Activated CD8-positive, alpha-beta memory T cell treated with anti-CD3 and anti-CD28 coated beads for 4 hours (primary cell): ENCODE measurements at regions not wholly inside any gene's neighbourhood (a gene's known extent, or its start where the extent isn't known, plus 50 kb on each side); places are given as distances from the start of the nearest gene placed in this dataset.

ENCODE experiments used
- DNase-seq, 2 donors: peaks; one replicate each; pipeline ENCODE4 v3.0.0-alpha.2; 2020; ENCODE audit warnings: low read depth in 2 of 2

DNA sequence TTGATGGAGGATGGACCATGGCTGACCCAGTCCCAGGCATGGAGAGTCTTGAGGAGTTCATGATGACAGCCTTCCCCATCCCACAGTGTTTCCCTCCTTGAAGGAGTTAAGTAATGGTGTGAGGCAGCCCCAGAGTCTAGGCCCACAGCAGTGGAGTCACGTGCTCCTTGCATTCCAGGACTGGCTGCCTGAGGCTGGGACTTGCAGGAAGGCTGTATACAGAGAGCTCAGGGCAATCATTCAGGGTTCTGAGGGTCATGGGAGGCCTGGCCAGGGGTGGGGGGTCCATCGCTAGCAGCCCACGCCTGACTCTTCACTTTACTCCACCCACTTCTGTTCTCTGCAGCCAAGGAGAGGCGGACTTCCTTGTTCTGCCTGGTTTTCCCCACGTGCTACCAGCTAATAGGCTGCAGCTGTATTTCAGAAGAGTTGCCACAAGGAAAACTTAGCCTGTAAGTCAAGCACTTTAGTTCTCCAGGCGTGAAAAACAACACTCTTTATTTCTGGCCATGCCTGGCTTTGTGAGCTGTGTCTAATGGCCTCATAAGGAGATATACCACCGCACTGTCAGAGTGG, 272.5 kb downstream of the DHX35 start:
- no peak for DNase-seq

GRCh38 chr20:39233755-39234154, 271.6 kb downstream of the DHX35 start:
- no peak for DNase-seq

DNA sequence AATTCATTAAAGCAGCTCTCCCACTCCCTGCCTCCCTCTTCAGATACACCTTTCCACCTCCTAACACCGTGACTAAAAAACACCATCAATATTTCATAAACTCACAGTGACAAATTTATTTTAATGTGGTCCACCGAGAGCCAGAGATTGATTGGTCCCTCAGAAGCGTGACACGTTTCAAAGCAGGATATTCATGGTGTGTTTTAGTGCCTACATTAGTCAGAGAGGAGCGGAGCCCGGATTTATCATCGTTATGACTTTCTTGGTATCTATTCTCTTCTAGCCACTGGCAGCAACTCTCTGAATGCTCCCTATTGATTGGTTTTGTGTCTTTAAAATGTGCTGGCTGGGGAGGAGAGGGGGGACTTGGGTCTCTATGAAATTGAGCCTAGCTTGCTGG, 265.3 kb downstream of the DHX35 start:
- DNase-seq: no peak

DNA sequence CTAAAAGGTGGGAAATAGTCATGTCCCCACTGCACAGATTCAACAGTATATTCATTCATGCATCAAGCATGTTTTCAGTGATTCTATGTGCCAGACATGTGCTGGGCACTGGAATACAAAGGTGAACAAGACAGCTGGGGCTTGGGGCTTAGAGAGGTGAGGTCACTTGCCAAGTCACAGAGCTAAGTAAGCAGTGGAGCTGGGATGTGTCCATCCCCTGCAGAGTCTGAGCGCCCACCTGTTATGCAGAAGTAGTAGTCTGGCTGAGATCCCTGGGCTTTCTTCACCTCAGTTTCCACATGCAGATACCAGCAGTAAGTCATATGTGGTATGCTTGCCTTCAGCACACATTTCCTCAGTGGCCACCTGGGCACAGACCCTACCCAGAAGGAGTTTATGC, 263.8 kb downstream of the DHX35 start:
- no peak for DNase-seq

DNA sequence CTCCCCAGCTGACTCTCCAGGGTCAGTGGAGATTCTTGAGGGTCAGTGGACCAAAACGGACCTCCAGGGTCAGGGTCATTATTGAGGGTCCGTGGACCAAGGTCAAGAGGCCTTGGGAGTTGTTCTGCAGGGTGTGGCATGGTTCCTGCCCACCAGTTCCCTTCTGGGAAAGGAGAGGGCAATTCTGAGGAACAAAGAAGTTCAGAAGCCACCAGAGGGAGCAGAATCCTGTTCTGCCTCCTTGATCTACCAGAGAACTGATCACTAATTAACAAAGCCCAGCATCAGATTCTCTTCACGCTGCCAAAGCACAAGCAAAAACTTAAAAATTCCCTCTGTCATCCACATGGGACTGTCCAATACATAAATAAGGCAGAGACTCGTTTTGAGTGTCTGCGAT, 263.4 kb downstream of the DHX35 start:
- DNase-seq: no peak

GRCh38 chr20:39222101-39222500, 260.0 kb downstream of the DHX35 start:
- no peak for DNase-seq

DNA sequence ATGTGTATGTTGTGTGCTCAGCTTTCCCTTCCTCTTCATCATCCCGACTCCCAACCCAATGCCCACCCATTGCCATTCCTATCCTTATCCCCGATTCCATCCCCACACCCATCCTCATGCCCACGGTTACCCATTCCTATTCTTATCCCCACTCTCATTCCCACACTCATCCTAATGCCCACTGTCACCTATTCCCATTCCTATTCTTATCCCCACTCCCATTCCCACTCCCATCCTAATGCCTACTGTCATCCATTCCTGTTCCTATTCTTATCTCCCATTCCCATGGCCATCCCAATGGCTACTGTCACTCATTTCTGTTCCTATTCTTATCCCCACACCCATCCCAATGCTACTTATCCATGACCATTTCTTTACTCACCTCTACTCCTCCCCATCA, 254.1 kb downstream of the DHX35 start:
- no peak for DNase-seq

GRCh38 chr20:39214828-39215227, 252.7 kb downstream of the DHX35 start:
- no peak for DNase-seq

DNA sequence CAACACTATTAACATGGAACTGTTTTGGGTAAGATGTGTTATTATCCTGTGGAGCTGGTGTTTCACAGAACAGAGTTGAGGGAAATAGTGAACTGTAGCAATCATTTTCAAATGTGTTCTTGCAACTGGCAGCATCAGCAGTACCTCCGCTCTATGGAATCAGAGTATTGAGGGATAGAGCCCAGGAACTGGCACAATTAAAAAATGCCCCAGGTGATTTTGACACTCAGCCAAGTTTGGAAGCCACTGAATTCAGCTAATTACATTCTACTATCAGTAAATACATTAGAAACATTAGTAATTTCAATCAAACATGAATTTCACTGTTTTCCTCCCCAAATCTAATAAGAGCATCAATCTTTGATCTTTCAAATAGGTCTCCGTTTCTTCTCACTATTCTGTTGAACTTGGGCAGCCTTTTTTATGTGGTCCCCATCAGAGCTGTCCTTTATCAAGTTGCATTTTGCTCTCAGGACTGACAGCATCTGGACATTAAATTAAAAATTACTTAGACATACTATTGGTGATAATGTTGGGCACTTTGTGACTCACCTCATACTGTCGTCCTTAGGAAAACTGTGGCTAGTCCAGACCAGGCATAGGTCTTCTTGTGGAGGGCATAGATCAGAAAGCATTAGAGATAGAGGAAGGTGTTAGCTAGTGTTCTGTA, 251.5 kb downstream of the DHX35 start:
- DNase-seq: no peak

- no peak for DNase-seq
Measured at GRCh38 chr20:39211060-39211748, 249.1 kb downstream of the DHX35 start.

DNA sequence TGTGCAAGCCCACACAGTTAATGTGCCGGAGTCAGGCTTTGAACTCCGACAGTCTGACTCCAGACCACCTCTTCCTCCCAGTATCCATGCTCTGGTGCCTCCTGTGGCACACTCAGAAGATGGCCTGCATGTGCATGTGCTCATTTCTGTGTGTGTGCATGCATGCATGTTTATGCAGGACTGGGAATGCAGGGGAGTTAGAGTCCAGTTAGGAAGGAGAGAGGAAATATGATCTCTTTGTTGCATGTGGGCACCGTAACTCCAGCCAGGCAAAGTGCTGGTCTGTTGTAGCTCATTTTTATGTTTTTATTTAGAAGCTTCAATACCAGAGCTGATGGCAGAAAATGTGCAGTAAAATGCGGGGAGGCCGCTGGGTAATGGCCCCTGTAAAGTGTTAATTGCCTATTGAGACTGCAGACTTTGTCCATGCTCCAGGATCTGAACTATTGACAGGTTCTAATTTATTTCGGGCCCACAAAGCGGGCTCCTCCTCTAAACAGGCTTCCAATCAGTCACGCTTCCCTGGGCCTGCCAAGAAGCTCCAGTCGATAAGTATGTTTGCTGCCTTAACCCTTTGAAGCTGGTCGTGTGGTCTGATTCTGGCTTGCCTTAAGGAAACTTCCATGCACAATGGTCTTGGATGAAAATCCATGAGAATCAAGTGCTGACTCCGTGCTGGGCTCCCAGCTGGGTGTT, 248.3 kb downstream of the DHX35 start:
- DNase-seq: no peak

GRCh38 chr20:39206899-39207564, 244.9 kb downstream of the DHX35 start:
- DNase-seq: no peak

GRCh38 chr20:39195582-39196021, 233.5 kb downstream of the DHX35 start:
- no peak for DNase-seq

- no peak for DNase-seq
Measured at GRCh38 chr20:39190666-39191570, 228.8 kb downstream of the DHX35 start.

- no peak for DNase-seq
Measured at GRCh38 chr20:39188266-39188765, 226.2 kb downstream of the DHX35 start.

- no peak for DNase-seq
Measured at GRCh38 chr20:39181490-39181889, 219.3 kb downstream of the DHX35 start.

DNA sequence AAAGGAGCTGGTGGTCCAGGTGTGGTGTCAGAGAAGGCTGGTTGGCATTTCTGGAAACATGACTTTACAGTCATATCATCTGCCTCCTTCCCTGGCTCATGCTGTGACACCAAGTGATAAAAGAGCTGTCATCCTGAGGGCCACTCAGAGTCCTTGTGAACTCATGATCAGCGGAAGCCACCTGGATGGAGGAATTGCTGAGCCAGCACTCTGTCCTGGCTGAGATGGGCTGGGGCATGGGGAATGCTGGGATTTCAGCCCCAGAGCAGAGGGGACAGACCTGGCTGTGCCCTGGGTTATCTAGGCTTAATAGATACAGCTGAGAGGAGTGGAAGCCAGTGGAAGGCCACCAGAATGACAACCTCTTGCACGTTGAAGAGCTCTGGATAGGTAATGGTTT, 214.3 kb downstream of the DHX35 start:
- DNase-seq: no peak

- DNase-seq: no peak
Measured at GRCh38 chr20:39170896-39171463, 208.8 kb downstream of the DHX35 start.

- DNase-seq: no peak
Measured at GRCh38 chr20:39165099-39165498, 203.0 kb downstream of the DHX35 start.

- no peak for DNase-seq
Measured at GRCh38 chr20:39164642-39165041, 202.5 kb downstream of the DHX35 start.
